ENCODE measurements at regions not wholly inside any gene's neighbourhood (a gene's known extent, or its start where the extent isn't known, plus 50 kb on each side); places are given as distances from the start of the nearest gene placed in this dataset.

DNA sequence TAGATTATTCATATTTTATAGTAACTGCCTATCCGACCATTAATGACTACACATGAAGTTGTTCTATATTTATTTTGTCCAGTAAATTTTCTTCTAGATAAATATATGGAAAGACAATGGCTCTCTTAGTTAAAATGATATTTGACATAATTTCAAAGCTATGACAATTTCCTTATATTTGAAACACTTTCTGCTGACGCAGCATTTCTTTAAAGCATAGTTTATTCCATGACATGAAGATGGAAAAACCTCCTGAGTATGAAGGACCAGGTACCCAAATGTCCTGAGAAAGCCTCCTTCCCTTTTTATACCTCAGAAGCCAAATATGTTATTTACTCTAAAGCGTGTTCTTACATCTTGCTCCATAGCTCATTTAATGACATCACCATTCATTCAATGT is 831.6 kb downstream of the EFNB2 start:
- TF ChIP-seq, protein P1, sequence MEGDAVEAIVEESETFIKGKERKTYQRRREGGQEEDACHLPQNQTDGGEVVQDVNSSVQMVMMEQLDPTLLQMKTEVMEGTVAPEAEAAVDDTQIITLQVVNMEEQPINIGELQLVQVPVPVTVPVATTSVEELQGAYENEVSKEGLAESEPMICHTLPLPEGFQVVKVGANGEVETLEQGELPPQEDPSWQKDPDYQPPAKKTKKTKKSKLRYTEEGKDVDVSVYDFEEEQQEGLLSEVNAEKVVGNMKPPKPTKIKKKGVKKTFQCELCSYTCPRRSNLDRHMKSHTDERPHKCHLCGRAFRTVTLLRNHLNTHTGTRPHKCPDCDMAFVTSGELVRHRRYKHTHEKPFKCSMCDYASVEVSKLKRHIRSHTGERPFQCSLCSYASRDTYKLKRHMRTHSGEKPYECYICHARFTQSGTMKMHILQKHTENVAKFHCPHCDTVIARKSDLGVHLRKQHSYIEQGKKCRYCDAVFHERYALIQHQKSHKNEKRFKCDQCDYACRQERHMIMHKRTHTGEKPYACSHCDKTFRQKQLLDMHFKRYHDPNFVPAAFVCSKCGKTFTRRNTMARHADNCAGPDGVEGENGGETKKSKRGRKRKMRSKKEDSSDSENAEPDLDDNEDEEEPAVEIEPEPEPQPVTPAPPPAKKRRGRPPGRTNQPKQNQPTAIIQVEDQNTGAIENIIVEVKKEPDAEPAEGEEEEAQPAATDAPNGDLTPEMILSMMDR (IDR thresholded peaks at IDR 0.05) = no peak
- TF ChIP-seq POLR2AphosphoS5 (IDR thresholded peaks at IDR 0.05) (no peak), POLR2A (IDR thresholded peaks at IDR 0.05; ENCODE audit: low read depth) (no peak)

Data from esophagus muscularis mucosa (tissue), 3 donors.